SHP77 (cell line): ENCODE measurements at regions not wholly inside any gene's neighbourhood (a gene's known extent, or its start where the extent isn't known, plus 50 kb on each side); places are given as distances from the start of the nearest gene placed in this dataset.
A peak's percentile ranks its signal among the peaks of the same experiment; 100 is the strongest.

ENCODE experiments used
- DNase-seq, 2 experiments: peaks; one replicate each; lab custom pipeline; 2025; lab: John Stamatoyannopoulos, UW

DNA sequence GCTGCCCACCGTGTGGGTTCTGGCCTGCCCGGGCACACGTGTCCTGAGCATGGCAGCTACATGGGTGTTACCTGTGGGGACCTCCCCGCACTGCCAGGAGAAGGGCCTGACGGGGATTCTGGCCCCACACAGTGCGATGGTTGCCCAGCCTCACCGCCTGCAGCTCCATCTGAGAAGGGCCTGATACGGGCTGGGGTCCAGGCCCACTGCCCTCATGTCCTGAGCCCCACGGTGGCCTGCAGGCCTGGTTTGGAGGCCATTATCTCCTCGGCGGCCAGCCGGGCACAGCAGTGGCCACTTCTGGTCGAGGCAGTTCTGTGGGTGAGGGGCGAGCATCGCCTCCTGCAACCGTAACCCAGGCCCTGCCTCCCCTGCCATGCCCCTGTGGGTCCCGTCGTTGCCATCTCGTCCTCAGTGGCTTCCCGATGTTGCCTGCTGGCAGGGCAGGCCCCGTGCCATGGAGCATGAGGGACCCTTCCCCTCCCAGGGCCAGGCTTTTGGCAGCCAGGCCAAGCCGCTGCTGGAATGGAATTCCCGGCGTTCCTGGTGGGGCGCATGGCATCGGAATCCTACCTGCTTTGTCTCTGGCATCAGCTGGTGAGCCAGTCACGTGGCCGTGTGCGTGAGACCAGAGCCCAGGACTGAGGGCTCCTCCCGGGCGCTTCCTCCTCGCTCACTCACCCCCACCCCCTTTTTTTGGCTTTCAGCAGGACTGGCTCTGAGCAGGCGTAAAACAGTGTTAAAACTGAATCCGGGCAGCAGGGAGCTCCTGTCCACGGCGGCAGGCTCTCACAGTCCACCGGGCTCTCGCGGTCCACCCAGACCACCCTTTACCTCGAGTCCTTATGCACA is 71.9 kb upstream of the PPARA start:
- DNase-seq: peak; percentile 55 to 80

DNA sequence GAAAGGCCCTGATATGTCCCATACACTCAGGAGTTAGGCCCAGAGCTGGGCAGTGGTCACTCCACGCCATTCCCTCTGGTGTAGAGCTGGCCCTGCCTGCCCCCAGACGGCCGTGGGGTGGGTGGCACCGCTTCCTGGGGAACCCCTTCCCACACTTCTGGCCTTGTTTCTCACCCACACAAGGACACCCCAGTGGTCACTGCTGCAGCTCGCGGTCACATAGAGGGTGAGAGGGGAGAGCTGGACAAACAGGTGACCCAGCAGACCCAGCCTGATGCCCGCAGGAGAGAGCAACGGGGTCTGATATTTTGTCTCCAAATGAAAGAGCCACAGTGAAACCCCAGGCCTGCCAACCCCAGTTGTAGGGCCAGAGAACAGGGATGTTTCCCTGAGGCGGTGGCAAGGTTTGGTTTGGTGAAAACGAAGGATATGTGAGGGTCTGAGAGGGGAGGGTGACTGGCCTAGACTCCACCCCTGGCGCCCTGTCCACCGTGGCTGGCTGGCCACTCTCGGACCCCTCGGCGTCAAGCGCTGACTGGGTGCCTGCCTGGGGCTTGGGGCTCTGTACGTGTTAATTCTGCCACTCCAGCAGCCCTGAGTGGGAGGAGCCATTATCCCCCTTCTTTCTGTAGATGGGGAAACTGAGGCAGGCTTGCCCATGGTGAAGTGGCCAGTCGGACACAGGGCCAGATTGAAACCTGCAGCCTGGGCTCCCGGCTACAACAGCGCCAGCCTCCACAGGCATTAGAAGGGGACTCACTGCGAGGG is 71.0 kb upstream of the PPARA start:
- DNase-seq: no peak

DNA sequence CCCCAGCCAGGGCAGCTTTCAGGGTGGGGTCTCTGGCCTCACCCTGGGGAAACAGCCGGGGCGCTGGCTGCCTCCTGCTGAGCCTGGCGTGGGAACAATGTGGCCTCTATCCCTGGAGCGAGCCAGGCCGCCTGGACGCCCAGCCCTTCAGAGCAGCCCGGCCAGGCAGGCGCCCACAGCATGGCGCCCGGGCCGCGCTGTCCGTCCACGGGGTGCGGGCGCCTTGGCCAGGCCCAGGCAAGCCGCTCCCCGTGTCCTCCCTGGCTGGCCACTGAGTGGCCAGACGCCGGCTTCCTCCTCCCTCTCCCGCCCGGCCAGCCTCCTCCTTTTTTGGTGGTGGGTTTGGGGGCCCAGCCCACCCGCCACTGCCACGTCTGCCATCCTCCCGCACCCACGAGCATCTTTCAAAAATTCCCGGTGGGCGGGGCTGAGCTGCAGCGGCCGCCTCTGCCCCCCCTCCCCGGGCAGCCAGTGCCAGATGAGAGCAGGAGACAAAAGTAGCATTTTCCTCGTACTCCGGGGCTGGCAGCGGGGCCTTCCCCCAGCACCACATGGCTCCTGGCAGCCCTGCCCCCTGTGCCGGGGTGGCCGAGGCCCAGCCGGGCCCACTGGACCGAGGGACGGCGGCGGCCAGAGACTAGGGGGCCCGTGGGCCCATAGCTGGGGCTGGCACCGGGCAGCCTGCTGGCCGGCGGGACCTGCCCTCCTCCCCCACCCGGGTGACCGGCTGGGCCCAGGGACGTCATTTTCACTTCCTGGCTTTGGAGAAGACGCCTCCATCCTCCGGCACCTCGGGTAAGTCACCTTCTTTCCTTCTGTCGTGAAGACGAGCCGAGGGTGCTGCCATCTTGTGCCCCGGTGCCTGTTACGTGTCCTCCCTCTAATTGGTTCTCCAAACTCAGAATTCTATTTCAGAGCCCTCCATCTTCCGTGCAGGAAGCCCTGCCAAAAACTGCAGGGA is 70.2 kb upstream of the PPARA start:
- DNase-seq: peak in 1 of 2 experiments; percentile 50

DNA sequence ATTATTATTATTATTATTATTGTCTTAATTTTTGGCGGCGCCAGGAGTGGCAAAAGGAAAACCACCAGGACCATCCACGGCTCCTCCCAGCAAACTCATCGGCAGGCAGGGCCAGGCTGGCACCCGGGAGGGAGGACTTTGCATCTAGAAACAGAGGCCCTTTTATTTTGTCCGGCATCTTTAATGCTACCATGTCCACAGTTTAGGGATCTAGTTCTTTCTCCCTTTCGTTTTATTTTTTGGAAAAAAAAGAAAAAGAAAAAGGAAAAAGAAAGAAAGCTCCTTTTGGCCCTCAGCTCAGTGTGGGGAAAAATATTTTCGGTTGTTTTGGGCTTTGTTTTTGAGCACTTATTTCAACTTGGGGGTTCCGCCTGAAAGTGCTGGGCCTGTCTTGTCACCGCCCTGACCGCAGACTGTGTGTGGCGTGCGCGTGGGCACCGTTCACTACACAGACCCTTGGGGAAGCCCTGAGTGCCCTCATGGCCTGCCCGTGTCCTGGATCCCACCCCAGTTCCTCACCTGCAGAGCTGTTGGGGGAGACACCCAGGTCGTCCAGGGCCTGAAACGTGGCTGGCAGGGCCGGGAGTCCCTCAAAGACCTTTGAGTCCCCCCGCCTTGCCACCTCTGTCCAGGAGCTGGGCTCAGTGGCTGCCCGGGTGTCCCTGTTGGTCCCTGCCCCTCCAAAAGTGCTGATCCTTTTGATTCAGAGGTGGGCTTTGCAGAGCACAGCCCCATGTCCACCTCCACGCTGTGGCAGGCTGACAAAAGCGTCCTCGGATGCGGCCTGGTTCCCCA is 69.1 kb upstream of the PPARA start:
- no peak for DNase-seq

DNA sequence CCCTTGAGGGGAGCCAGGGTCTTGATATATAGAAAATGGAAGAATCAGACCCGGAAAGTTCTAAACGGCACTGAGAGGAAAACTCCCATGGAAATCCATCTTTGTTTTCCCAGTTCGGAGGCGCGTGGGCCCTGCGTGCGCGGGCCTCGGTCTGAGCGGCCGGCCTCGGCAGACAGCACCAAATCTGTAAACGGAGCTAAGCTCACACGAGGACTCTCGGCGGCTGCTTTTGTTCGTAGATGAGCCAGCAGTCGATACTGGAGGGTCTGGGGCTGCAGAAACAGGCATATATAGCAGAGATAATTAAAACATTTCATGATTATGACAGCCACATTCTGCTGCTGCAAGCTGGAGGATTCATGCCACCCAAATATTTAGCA is 68.5 kb upstream of the PPARA start:
- no peak for DNase-seq

DNA sequence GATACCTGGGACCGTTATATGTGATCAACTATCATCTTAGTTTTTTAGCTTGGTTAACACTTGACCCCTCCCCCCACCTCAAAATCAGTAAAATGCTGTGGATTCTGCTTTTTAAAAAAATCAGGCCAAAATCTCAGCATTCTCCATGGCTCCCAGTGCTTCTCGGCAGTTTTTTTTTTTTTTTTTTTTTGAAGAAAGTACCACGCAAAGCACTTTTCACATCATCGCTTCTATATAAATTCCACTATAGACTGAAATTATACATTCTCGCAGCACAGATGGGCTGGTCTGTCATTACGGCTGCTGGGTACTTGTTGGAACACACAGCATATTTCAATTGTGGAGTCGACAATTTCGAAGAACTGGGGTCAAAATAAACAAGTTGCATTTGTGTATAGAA is 67.7 kb upstream of the PPARA start:
- DNase-seq: no peak

DNA sequence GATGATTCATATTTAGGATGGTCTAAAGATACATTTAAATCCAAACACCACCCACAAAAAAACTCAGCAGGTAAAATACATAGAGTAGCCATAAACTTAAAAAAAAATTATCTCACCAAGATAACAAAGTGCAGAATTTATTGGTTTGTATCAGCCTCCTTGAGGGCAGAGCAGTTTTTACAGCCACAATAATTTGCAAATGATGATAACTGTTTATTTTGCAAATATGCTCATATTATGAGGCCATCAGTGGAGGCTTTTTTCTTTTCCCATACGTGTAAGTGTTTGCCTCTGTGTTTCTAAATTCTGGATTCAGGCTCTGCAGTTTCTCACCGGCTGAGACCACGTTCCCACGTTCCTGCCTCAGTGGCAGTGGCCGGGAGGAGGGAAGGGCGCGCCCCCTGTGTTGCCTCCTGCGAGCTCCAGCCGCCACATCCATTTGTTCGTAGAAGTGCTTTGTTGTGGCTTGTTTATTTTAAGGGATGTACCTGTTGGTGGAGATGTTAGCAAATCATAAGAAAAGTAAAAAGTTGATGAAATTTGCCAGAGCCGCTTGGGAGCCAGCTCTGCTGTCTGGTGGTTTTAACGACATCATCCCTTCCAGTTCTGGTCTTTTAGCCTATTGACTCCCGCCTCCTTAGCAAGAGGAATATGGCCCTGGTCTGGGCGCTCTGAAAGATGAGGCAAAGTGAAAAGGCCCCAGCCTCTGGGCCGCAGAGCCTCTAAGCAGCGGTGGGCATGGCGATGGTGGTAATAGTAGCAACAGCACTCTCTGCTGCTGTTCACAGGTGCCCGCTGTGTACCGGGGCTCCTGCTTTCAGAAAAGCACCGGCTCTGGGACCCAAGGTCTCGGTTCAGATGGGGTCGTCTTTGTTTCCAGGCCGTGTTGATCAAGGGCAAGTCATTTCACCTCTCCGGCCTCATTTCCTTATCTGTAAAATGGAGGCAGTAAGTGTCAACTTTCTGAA is 66.7 kb upstream of the PPARA start:
- no peak for DNase-seq

DNA sequence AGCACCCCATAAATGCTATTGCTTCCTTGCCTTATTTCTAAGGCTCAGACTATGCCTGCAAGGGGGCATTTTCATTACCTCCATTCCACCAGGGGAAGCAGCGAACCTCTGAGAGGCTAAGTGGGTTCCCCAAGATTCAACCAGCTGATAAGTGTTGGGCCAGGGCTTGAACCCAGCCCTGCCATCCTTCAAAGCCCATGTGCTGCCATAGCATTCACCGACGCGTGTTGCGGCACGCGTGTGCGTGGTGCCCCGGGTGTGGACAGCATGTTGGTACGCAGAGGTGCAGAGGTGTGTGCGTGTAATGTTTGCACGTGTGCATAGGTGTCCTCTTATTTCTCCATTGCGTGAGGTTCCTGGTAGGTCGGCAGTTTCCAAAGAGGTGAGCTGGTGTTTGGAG is 66.0 kb upstream of the PPARA start:
- no peak for DNase-seq

DNA sequence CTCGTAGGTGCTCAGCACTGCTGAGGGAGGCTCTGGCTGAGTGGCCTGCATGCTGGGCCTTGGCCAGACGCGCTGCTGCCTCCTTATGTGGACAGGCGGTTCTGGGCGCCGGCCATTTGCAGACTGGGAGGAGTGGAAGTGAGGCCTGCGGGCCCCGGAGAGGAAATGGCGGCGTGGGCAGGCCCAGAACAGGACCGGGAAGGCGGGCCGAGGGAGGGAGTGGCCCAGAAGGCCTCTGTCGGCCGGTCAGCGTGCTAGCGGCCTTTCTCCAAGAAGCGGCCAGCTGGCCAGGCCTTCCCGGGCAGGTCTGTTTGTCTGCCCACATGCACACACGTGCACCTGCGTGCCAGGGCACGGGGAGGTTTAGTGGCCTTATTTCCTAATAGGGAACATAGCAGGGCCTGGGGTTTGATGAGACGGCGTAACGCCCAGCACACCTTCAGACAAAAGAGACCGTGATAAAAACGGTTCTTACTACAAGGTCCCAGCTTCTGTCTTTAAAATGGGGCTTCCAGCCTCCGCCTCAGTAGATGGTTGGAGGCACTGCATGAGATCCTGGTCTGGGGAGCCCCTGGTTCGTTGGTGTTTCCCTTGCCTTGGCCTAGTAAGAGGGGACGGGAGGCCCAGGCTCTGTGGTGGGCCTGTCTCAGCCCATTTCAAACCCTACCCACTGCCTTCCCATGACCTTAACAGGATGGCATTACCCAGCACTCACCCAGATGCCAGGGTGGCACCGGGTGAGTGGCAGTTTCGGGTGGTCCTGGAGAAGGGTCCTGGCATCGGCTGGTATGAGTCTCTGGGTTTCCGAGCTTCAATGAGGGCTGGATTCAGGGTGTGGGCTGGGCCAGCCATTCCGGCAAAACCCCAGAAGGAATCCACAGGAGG is 65.1 kb upstream of the PPARA start:
- DNase-seq: no peak

DNA sequence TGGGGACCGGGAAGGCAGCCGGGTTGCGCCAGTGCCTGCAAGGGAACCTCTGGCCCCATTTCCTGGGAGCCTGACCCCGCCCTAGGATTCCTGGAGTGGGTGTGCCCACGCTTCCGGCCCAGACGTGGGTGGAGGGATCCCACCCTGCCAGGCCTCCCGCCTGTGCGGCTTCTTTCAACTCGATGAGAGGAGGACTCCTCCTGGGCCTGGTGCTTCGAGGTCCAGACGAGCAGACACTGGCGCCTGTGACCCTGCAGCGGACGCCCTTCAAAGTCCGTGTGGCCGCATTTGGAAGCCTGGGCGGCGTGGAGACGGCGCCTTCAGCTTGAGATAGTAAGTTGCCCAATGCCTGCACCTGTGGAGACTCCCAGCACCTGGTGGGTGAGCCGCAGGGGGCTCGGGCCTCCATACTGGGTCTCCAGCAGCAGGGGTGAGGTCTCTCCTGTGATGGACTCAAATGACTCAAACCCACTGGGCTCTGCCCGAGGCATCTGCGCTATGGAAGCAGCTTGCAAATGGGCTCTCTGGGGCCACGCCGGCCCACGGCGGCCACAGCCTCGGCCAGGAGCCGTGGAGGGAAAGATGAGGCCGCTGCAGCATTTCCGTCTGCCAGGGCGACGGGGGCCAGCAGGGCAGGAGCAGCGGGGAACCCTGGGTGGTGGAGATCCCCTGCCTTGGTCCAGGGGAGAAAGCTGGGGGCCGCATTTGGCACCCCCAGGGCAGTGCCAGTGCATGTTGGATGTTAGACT is 64.3 kb upstream of the PPARA start:
- no peak for DNase-seq

DNA sequence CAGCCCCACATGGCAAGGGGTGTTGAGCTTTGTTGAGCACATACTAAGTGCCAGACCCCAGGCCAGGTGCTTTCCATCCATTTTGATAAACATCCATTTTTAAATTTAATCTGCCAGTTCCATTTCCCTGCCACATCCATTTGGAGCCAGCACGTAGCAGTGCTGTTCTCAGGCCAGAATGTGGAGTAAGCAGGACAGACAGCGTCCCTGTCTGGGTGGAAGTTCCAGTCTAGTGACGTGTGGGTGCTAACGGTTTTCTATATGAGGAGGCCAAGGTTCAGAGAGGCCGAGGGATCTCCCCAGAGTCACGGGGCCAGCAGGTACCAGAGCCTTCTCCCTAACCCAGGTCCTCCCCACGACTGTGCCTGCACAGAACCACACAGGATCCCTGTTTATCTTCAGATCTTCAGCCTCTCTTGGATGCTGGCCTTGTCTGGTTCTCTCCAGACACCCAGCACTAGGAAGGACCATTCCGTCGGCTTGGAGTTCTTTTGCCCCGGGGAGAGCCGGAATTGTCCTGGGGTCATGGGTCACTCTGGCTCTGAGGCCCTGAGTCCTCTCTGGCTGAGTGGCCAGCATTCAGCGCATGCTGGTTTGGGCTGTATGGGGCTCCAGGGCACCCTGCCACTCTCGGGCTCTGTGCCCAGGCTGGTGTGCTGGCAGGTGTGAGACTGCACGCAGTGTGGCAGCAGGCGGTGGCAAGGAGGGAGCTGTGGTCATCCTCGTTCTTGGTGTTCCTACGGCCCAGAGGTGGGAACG is 63.6 kb upstream of the PPARA start:
- no peak for DNase-seq

DNA sequence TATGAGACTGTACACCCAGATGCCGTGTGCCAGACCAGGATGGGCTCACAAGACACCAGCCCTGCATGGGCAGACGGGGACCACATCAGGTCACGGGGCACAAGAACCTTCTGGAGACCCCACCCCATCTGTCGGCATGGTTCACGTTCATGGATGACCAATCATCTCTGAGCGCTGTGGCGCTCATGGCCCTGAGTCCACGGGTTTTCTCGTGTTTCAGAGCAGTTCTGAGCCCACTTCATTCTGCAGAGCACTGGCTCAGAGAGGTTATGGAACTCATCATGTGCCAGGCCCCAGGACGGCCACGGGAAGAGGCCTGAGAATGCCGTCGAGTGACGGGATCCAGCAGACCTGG is 63.0 kb upstream of the PPARA start:
- no peak for DNase-seq

DNA sequence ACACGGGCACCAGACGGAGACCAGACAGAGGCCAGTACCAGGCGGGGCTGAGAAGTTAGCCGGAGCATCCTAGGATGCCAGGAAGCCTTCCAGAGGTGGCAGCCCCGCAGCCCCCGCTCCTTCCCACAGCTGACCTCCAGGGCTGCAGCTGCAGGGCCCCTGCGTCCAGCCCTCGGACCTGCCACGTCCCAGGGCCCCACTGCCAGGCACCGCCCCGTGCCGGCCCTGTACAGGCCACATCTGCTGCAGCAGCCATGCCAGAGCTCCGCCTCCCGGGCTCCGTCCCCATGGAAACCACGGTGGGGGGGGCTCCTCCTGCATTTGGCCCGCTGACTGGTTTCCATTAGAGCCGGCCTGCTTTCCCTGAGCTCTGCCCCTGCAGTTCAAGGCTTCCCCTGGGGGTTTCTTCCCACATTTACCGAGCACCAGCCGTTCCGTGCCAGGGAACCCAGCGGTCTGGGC is 62.5 kb upstream of the PPARA start:
- peak in 1 of 2 experiments; percentile 43 for DNase-seq

DNA sequence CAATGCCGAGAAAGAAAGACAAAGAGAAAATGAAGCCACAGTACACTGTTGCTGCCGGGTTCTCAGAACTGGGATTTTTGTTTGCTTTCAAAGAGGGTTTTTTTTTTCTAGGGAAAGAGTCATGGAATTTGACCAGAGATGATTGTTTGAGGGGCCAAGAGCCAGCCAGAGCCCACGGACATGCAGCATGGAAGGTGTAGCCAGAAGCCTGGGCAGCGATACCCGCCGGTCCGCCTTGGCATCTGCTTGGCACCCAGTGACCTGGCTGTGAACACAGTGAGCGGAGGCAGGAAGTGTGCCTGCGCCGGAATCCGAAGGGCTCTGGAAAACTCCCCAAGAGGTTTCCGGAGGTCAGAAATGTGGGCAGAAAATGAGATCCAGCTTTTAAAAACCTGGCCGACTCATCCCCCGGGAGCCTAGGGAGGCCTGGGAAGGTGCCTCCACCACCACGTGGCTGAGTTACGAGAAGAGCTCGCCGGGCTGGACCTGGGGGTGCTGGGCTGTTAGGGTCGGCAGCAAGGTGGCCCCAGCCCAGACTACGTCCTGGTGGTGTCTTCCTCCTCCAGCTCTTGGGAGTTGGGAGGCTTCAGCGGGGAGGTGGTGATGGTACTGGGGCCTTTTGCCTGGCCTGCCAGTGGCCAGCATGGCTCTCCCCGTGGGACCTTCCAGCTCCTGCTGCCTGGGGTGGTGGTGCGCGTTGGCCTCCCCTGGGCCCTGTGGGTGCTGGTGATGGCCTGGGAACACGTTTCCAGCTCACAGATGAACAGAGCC is 61.6 kb upstream of the PPARA start:
- no peak for DNase-seq

DNA sequence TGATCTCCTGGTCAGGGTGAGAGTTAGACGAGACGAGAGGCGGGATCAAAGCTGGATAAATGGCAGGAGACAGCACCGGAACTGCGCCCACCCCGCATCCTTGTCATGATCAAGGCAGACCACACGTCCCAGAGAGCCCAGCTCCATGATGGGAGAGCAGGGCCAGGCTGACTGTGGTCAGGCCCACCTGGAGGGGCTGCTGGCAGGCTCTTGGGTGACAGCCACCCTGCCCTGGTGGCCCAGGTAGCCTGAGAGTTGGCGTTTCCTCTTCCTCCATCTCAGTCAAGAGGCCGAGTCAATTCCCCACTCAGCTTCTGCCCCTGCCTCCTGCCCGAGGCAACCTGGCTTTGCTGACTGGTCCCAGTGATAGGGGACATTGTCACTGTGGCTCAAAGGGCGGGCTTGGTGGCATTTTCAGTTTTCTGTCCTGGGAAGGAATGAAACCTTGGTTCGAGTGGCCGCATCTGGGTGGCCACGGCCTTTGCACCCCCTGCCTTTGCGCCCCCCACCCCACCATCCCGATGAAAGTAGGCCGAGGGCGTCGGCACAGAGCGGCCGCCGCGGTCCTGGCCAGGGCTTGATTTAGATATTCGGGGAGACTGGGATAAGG is 60.8 kb upstream of the PPARA start:
- DNase-seq: no peak

DNA sequence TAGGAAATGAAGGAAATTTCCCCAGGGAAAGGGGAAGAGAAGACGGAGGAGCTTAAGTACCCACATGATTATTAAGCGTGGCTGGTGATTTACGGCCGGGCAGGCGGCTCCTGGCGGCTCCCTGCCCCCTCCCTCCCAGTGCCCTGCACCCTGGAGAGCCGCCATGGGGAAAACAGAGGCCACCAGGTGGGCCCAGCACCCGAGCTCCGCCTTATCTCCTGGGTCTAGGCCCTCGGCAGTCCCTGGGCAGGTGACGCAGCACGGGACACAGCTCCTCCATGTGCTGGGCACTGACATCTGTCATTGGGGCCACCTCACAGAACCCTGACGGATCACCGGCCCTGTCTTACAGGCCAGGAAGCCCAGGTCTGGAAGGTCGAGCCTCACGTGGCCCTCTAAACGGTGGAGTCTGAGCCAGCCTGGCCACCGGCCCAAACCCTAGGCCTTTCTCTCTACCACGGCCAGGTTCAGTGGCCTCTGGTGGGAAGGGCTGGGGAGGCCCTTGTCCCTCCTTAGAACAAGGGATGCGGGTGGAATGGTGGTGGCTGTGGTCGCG is 60.2 kb upstream of the PPARA start:
- DNase-seq: peak in 1 of 2 experiments; percentile 30
